ENCODE measurements at regions not wholly inside any gene's neighbourhood (a gene's known extent, or its start where the extent isn't known, plus 50 kb on each side); places are given as distances from the start of the nearest gene placed in this dataset.

GRCh38 chr15:47292638-47293190 is 424.6 kb upstream of the SEMA6D start:
- DNase-seq (ENCODE audit: low spot score) = no peak
- CTCF ChIA-PET = no interaction called here
- Histone ChIP-seq H3K9me3 (ENCODE audit: low read depth, low read length, poor library complexity, severe bottlenecking) (peaks cover 2% of the 10 kb centered on the region), H3K27ac (ENCODE audit: low read depth, low read length, poor library complexity, severe bottlenecking) (peak overlapping the region; percentile 72), H3K4me1 (ENCODE audit: insufficient read depth, low read length, poor library complexity, severe bottlenecking) (peaks cover 78% of the 10 kb centered on the region), H3K27me3 (replicated peaks; ENCODE audit: insufficient read depth, low read depth, low read length, poor library complexity) (no peaks in the 10 kb centered on the region), H3K36me3 (ENCODE audit: insufficient read depth, low read length, poor library complexity, severe bottlenecking) (no peaks in the 10 kb centered on the region), H3K4me3 (ENCODE audit: low read depth, low read length, poor library complexity, severe bottlenecking) (no peak overlapping the region)
- intact Hi-C loops (cut with micrococcal nuclease; ENCODE audit: unreplicated experiment) = no loop called here
- POLR2A ChIA-PET (ENCODE audit: low non-redundant PET) = no interaction called here
- BruUV-seq (replicated peaks) = no TSS peak
- TF ChIP-seq EZH2 (IDR thresholded peaks at IDR 0.05; ENCODE audit: borderline replicate concordance, low read depth, low read length, poor library complexity, severe bottlenecking) (no peak), CTCF (conservative IDR thresholded peaks at IDR 0.05; ENCODE audit: low read depth, low read length) (no peak)

- BruUV-seq (replicated peaks) = no TSS peak
- Histone ChIP-seq H3K27ac (ENCODE audit: low read depth, low read length, poor library complexity, severe bottlenecking) (peak overlapping the region; percentile 72), H3K27me3 (replicated peaks; ENCODE audit: insufficient read depth, low read depth, low read length, poor library complexity) (no peaks in the 10 kb centered on the region), H3K9me3 (ENCODE audit: low read depth, low read length, poor library complexity, severe bottlenecking) (no peaks in the 10 kb centered on the region), H3K4me1 (ENCODE audit: insufficient read depth, low read length, poor library complexity, severe bottlenecking) (peaks cover 69% of the 10 kb centered on the region), H3K36me3 (ENCODE audit: insufficient read depth, low read length, poor library complexity, severe bottlenecking) (no peaks in the 10 kb centered on the region), H3K4me3 (ENCODE audit: low read depth, low read length, poor library complexity, severe bottlenecking) (no peak overlapping the region)
- TF ChIP-seq CTCF (conservative IDR thresholded peaks at IDR 0.05; ENCODE audit: low read depth, low read length) (no peak), EZH2 (IDR thresholded peaks at IDR 0.05; ENCODE audit: borderline replicate concordance, low read depth, low read length, poor library complexity, severe bottlenecking) (no peak)
- intact Hi-C loops (cut with micrococcal nuclease; ENCODE audit: unreplicated experiment) = no loop called here
- CTCF ChIA-PET = no interaction called here
- POLR2A ChIA-PET (ENCODE audit: low non-redundant PET) = no interaction called here
- DNase-seq (ENCODE audit: low spot score) = peak; percentile 75
Measured at GRCh38 chr15:47293466-47294162, 423.7 kb upstream of the SEMA6D start.

- ChIA-PET POLR2A (ENCODE audit: low non-redundant PET) (no interaction called here), CTCF (no interaction called here)
- intact Hi-C loops (cut with micrococcal nuclease; ENCODE audit: unreplicated experiment) = no loop called here
- H3K27me3 ChIP-seq (replicated peaks; ENCODE audit: insufficient read depth, low read depth, low read length, poor library complexity) = no peaks in the 10 kb centered on the region
- BruUV-seq (replicated peaks) = no TSS peak
- peak overlapping the region; percentile 72 for H3K27ac ChIP-seq (ENCODE audit: low read depth, low read length, poor library complexity, severe bottlenecking)
- H3K4me3 ChIP-seq (ENCODE audit: low read depth, low read length, poor library complexity, severe bottlenecking) = no peak overlapping the region
- H3K4me1 ChIP-seq (ENCODE audit: insufficient read depth, low read length, poor library complexity, severe bottlenecking) = peaks cover 65% of the 10 kb centered on the region
- no peaks in the 10 kb centered on the region for H3K36me3 ChIP-seq (ENCODE audit: insufficient read depth, low read length, poor library complexity, severe bottlenecking)
- TF ChIP-seq EZH2 (IDR thresholded peaks at IDR 0.05; ENCODE audit: borderline replicate concordance, low read depth, low read length, poor library complexity, severe bottlenecking) = no peak
- TF ChIP-seq CTCF (conservative IDR thresholded peaks at IDR 0.05; ENCODE audit: low read depth, low read length) = no peak
- no peaks in the 10 kb centered on the region for H3K9me3 ChIP-seq (ENCODE audit: low read depth, low read length, poor library complexity, severe bottlenecking)
- no peak for DNase-seq (ENCODE audit: low spot score)
Measured at GRCh38 chr15:47294765-47295259, 422.5 kb upstream of the SEMA6D start.
